Common myeloid progenitor, CD34-positive (primary cell): ENCODE measurements at regions not wholly inside any gene's neighbourhood (a gene's known extent, or its start where the extent isn't known, plus 50 kb on each side); places are given as distances from the start of the nearest gene placed in this dataset.

Source experiments
- CTCF ChIA-PET: fragments of 350-600 bp; sonication (Branson Sonifier 250); formaldehyde crosslinking; loops from one replicate; lab custom pipeline; 2021; ENCODE audit warnings: antibody characterized with exemption; lab: Charles Lee
- POLR2A ChIA-PET: fragments of 350-600 bp; sonication (Branson Sonifier 250); formaldehyde crosslinking; loops from one replicate; lab custom pipeline; 2021; ENCODE audit warnings: antibody characterized with exemption; lab: Charles Lee
- DNase-seq, 3 donors: peaks; one replicate each; pipeline versions ENCODE4 v3.0.0 to v3.0.0-alpha.2; 2013
- H3K27ac ChIP-seq, 2 experiments: 1 replicate in 1 of 2; 2 replicates in 1 of 2; pipeline ENCODE4 v1.7.0; 2013; ENCODE audit warnings: inconsistent platforms in 2 of 2, low read length in 2 of 2, mild to moderate bottlenecking in 2 of 2, low read depth in 1 of 2, moderate library complexity in 1 of 2; ENCODE audit not compliant: severe bottlenecking in 2 of 2, insufficient read depth in 1 of 2, poor library complexity in 1 of 2
- H3K27me3 ChIP-seq, 5 experiments: replicated peaks in 2 of 5; 1 replicate in 3 of 5; 2 replicates in 2 of 5; pipeline versions ENCODE4 v1.6.1 to v1.7.0; 2013; ENCODE audit warnings: low read length in 4 of 5, mild to moderate bottlenecking in 2 of 5, moderate library complexity in 2 of 5, inconsistent platforms in 1 of 5; ENCODE audit not compliant: insufficient read depth in 5 of 5, control insufficient read depth in 4 of 5
- H3K36me3 ChIP-seq, 4 experiments: 1 replicate in 2 of 4; 2 replicates in 2 of 4; pipeline versions ENCODE4 v1.6.1 to v1.7.0; 2013; ENCODE audit warnings: low read length in 3 of 4, control low read depth in 1 of 4, mild to moderate bottlenecking in 1 of 4; ENCODE audit not compliant: control insufficient read depth in 4 of 4, insufficient read depth in 4 of 4
- H3K4me1 ChIP-seq, 4 experiments: 1 replicate in 3 of 4; 2 replicates in 1 of 4; pipeline versions ENCODE4 v1.6.1 to v1.7.1; 2013; ENCODE audit warnings: low read length in 3 of 4, mild to moderate bottlenecking in 3 of 4, control low read depth in 1 of 4, inconsistent platforms in 1 of 4, moderate library complexity in 1 of 4; ENCODE audit not compliant: control insufficient read depth in 4 of 4, insufficient read depth in 4 of 4; ENCODE audit errors: control extremely low read depth in 1 of 4
- H3K4me3 ChIP-seq, 7 experiments: 1 replicate in 4 of 7; 2 replicates in 3 of 7; pipeline versions ENCODE4 v1.5.1 to v1.7.0; 2013; ENCODE audit warnings: mild to moderate bottlenecking in 7 of 7, low read length in 6 of 7, moderate library complexity in 6 of 7, inconsistent platforms in 2 of 7, low read depth in 2 of 7, control low read depth in 1 of 7; ENCODE audit not compliant: insufficient read depth in 4 of 7, control insufficient read depth in 1 of 7; ENCODE audit errors: extremely low read depth in 1 of 7
- H3K9me3 ChIP-seq, 5 experiments: 1 replicate in 4 of 5; 2 replicates in 1 of 5; pipeline versions ENCODE4 v1.6.1 to v1.7.1; 2013; ENCODE audit warnings: low read length in 4 of 5, mild to moderate bottlenecking in 2 of 5, inconsistent platforms in 1 of 5, low read depth in 1 of 5, moderate library complexity in 1 of 5; ENCODE audit not compliant: control insufficient read depth in 4 of 5, insufficient read depth in 2 of 5; ENCODE audit errors: control extremely low read depth in 1 of 5
- WGBS: methylation state at CpG from one replicate; pipeline ENCODE4 v1.1.5; 2013; ENCODE audit not compliant: insufficient coverage; 5-methylcytosine and 5-hydroxymethylcytosine counted together

GRCh38 chr10:4262449-4262848 is 477.4 kb upstream of the KLF6 start:
- CTCF ChIA-PET, result interaction anchor here (1.2 kb wide), 1 partner anchor 10 kb away, joined by 3 read pairs; no protein-coding TSS in a partner anchor

DNA sequence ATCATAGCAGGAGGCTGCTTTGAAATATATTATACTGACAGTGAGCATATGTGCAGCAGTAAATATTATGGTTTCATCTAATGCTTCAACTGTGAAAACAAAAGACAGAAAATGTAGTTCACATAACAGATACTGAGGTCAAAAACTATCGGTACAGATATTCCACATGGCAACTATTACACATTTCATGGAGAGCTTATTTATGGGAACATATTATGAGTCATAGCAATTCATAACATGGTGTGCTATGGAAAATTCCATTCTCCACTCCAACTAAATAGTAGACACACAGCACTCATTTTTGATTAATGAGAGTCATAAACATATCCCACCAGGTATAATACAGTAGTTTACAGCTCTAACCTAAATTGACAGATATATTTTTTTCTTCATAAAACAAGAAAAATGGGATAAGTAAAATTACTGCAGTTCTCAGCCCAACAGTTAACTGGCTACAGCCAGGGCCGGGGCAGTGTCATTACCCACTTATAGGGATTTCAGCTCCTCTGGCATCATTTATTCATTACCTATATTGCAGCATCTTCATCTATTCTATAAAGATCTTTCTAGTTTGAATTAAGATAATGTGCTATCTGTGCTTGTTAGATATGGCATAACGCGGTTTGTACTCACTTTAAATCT is 475.6 kb upstream of the KLF6 start:
- CTCF ChIA-PET, result no interaction called here
- no CpG with 5 or more reads among the region's 4 CpGs for WGBS
- Histone ChIP-seq H3K36me3 (no peaks in the 10 kb centered on the region), H3K27ac (no peak overlapping the region), H3K4me1 (peaks cover 0 to 3% (median 0%) of the 10 kb centered on the region in 4 experiments), H3K9me3 (peaks cover 0 to 1% (median 0%) of the 10 kb centered on the region in 5 experiments), H3K27me3 (no peaks in the 10 kb centered on the region), H3K4me3 (no peak overlapping the region)
- no peak for DNase-seq
- POLR2A ChIA-PET, result no interaction called here

More at GRCh38 chr10:4262449-4262848, 477.4 kb upstream of the KLF6 start:
- Histone ChIP-seq H3K27me3 (no peaks in the 10 kb centered on the region), H3K36me3 (no peaks in the 10 kb centered on the region), H3K9me3 (no peaks in the 10 kb centered on the region), H3K4me1 (peaks cover 0 to 14% (median 4%) of the 10 kb centered on the region in 4 experiments), H3K4me3 (no peak overlapping the region), H3K27ac (no peak overlapping the region)
- no peak for DNase-seq
- POLR2A ChIA-PET, result no interaction called here
- 100% methylated on average over 3 of the region's 4 CpGs for WGBS

- WGBS, result 96% methylated on average over 10 of the region's 14 CpGs
- no peaks in the 10 kb centered on the region for H3K27me3 ChIP-seq
- CTCF ChIA-PET, result no interaction called here
- peaks cover 0 to 5% (median 0%) of the 10 kb centered on the region in 5 experiments for H3K9me3 ChIP-seq
- no peak overlapping the region for H3K27ac ChIP-seq
- H3K4me1 ChIP-seq, result peaks cover 0 to 3% (median 0%) of the 10 kb centered on the region in 4 experiments
- H3K36me3 ChIP-seq, result no peaks in the 10 kb centered on the region
- no peak overlapping the region for H3K4me3 ChIP-seq
- POLR2A ChIA-PET, result no interaction called here
- DNase-seq, result no peak
Measured at GRCh38 chr10:4257939-4258465, 473.0 kb upstream of the KLF6 start.

DNA sequence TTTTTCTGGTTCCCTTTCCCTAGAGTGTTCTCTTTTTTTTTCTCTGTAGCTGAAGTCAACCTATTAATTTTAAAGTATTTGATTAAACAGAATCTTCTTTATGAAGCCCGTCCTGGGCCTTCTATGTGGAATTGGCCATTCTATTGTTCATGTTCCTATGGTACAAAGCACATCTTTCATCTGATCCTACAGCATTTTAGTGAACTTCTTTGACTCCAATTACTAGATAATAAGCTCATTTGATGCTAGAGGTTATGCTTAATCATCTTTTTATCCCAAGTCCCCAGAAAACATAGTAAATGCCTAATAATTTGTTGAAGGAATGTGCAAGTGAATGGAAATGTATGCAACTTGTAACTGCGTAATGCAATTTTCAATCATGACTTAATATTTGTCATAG is 472.0 kb upstream of the KLF6 start:
- no CpG with 5 or more reads among the region's 2 CpGs for WGBS
- CTCF ChIA-PET, result no interaction called here

GRCh38 chr10:4255751-4256150 is 470.7 kb upstream of the KLF6 start:
- peaks cover 0 to 5% (median 0%) of the 10 kb centered on the region in 5 experiments for H3K9me3 ChIP-seq
- H3K36me3 ChIP-seq, result no peaks in the 10 kb centered on the region
- DNase-seq, result no peak
- peaks cover 0 to 3% (median 0%) of the 10 kb centered on the region in 4 experiments for H3K4me1 ChIP-seq
- 100% methylated on average over 1 of the region's 3 CpGs for WGBS
- no peaks in the 10 kb centered on the region for H3K27me3 ChIP-seq
- ChIA-PET POLR2A (no interaction called here), CTCF (no interaction called here)
- H3K27ac ChIP-seq, result no peak overlapping the region
- no peak overlapping the region for H3K4me3 ChIP-seq

More for the DNA sequence above, 472.0 kb upstream of the KLF6 start:
- POLR2A ChIA-PET, result no interaction called here
- H3K27ac ChIP-seq, result no peak overlapping the region
- H3K36me3 ChIP-seq, result no peaks in the 10 kb centered on the region
- peaks cover 0 to 5% (median 0%) of the 10 kb centered on the region in 5 experiments for H3K9me3 ChIP-seq
- H3K4me3 ChIP-seq, result no peak overlapping the region
- peaks cover 0 to 3% (median 0%) of the 10 kb centered on the region in 4 experiments for H3K4me1 ChIP-seq
- no peak for DNase-seq
- no peaks in the 10 kb centered on the region for H3K27me3 ChIP-seq

DNA sequence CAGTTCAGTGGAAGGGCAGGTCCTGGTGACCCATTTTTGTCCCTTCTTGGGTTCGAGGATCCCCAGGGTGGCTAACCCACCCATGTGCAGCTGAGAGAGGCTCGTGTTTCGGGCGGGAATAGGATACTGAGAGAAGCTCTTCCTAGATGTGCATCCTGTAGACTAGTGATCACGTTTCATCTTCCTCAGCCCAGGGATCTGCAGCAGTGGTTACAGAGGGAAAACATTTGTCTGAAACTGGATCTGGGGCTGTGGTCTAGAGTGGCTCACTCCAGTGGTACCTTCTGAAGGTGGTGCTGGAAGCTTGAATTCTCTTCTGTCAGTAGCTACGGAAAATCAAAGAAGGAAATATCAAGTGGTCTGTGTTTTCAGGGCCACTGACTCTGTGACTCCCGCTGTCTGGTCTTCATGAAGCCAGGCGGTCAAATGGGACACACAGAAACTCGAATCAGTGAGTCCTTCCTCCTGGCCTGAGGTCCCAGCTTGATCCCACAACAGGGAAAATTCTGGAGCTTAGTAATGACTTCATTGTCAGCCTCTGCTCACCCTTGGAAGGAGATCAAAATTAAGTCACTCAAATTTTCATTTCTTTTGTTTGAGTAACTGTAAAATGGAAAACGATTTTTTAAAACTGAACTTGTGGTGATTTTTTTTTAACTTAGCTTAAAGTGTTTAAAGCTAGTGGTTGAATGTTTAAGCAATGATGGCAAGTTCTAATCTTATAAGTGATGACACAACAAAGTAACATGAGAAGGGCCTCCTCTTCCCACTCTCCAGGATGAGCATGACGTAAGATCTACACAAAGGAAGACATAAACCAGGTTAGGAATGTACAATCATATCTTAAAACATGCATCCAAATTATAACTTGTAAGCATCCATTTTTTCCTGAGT is 469.3 kb upstream of the KLF6 start:
- Histone ChIP-seq H3K9me3 (peaks cover 0 to 5% (median 0%) of the 10 kb centered on the region in 5 experiments), H3K4me1 (peaks cover 0 to 3% (median 0%) of the 10 kb centered on the region in 4 experiments), H3K4me3 (no peak overlapping the region), H3K27me3 (no peaks in the 10 kb centered on the region), H3K36me3 (no peaks in the 10 kb centered on the region), H3K27ac (no peak overlapping the region)
- WGBS, result 94% methylated on average over 10 of the region's 11 CpGs
- no peak for DNase-seq
- ChIA-PET POLR2A (no interaction called here), CTCF (interaction anchor here (0.6 to 1.2 kb wide), 2 partner anchors 21 to 380 kb away, joined by 3 read pairs; no protein-coding TSS in a partner anchor)
